Femur (tissue), 1 donor: ENCODE measurements at regions not wholly inside any gene's neighbourhood (a gene's known extent, or its start where the extent isn't known, plus 50 kb on each side); places are given as distances from the start of the nearest gene placed in this dataset.
"Not testable (repeated sequence)": the region's sequence is repeated elsewhere in the genome, so short reads cannot be mapped to it uniquely, and the experiment has no call there.

Source experiments
- DNase-seq: peaks from one replicate; pipeline ENCODE4 v3.0.0-alpha.2; 2017

DNA sequence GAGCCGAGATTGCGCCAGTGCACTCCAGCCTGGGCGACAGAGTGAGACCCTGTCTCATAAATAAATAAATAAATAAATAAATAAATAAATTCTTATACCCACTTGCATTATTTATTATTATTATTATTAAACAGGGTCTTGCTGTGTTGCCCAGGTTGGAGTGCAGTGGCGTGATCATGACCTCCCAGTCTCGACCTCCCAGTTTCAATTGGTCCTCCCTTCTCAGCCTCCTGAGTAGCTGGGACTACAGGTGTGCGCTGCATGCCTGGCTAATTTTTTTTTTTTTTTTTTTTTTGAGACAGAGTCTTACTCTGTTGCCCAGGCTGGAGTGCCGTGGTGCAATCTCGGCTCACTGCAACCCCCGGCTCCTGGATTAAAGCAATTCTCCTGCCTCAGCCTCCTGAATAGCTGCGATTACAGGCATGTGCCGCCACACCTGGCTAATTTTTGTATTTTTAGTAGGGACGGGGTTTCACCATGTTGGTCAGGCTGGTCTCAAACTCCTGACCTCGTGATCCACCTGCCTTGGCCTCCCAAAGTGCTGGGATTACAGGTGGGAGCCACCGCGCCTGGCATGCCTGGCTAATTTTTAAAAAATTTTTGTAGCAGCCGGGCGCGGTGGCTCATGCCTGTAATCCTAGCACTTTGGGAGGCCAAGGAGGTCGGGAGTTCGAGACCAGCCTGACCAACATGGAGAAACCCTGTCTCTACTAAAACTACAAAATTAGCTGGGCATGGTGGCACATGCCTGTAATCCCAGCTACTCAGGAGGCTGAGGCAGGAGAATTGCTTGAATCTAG, 150.2 kb downstream of the SEC14L1 start:
- not testable (repeated sequence) for DNase-seq

DNA sequence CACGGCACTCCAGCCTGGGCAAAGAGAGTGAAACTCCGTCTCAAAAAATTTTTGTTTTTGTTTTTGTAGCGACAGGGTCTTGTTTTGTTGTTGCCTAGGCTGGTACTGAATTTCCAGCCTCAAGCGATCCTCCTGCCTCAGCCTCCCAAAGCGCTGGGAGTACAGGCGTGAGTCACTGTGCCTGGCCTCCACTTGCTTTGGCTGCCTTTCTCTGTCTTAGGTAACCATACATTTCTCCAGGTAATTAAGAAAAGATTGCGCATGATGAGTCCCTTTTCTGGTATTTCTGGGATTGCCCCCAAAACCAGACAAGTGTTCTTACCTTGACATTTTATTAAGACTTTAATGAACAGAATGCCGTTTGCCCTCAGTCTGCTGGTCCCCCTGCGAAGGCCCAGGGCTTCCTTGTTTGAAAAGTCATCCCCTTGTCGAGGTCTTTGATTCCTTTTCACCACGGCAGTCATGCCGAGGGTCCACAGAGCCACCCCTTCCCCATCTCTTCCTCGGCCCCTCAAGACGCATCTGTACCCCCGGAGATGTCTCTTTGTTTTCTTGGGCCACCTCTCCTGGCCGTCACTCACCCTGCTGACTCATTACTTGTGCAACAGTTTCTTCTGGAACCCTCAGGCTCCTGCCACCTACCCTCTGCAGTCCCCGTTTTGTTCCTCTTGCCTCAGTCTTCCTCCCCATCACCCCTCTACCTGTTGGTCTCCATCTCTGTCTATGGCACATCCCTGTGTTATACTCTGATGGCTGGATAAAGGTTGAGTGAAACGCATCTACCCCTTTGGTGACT, 151.0 kb downstream of the SEC14L1 start:
- no peak for DNase-seq

DNA sequence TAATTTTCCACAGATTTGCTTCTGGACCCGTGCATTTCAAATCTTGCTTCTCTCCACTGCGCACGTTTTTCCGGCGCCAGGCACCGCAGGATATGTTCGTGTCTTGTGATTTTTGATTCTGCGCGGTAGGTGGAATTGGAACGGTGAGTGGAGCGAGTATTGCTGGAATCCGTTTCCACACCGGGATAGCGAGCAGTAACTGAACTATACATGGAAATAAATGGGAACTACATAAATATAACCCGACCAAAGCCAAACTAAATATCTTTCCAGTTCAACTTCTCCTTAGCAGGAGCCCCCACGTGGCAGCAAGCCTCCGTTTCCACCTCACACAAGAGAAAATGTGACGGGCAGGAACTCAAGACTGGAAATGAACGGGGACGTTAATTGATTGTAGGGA, 154.0 kb downstream of the SEC14L1 start:
- DNase-seq: peak; percentile 77

DNA sequence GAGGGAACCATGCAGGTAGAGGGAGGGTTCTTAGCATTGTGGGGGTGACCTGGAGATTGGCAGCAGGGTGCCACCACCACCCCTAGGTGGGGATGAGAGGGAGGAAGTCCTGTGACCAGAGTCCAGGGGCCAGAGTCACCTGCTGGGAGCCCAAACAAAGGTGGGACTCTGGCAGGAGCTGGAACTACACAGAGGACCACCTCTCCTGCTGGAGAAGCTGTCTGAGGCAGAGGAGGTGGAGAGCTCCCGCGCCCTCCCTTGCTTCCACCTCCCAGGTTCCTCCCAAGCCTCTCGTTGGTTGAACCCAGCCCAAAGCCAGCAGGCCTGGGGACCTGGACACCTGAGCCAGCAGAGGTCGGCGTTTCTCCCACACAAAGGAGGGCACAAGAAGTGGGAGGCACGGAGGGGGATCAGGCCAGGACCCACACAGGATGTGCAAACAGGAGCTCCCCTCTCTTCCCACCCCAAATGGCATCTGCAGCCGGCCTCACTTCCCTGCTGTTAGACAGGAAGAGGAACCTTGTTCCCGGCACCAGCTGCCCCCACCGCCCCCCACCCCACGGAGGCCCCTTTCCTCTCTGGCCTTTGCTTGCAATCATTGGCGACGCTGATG, 154.6 kb downstream of the SEC14L1 start:
- no peak for DNase-seq

DNA sequence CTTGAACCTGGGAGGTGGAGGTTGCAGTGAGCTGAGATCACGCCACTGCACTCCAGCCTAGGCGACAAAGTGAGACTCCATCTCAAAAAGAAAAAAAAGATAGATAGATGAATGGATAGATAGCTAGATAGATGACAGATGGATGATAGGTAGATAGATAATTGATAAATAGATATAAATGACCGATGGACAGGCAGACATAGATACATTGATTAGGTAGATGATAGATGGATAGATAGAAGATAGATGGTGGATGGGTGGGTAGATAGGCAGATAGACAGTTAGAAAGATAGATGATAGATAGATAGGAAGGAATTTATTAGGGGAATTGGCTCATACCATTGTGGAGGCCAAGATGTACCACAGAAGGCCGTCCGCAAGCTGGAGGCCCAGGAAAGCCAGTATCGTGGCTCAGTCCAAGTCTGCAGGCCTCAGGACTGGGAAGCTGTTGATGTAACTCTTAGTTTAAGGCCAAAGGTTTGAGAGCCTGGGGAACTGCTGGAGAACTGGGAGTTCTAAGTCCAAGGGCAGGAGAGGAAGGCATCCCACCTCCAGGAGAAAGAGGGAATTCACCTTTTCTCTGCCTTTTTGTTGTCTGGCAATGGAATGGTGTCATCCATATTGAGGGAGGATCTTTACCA, 156.1 kb downstream of the SEC14L1 start:
- DNase-seq: no peak

DNA sequence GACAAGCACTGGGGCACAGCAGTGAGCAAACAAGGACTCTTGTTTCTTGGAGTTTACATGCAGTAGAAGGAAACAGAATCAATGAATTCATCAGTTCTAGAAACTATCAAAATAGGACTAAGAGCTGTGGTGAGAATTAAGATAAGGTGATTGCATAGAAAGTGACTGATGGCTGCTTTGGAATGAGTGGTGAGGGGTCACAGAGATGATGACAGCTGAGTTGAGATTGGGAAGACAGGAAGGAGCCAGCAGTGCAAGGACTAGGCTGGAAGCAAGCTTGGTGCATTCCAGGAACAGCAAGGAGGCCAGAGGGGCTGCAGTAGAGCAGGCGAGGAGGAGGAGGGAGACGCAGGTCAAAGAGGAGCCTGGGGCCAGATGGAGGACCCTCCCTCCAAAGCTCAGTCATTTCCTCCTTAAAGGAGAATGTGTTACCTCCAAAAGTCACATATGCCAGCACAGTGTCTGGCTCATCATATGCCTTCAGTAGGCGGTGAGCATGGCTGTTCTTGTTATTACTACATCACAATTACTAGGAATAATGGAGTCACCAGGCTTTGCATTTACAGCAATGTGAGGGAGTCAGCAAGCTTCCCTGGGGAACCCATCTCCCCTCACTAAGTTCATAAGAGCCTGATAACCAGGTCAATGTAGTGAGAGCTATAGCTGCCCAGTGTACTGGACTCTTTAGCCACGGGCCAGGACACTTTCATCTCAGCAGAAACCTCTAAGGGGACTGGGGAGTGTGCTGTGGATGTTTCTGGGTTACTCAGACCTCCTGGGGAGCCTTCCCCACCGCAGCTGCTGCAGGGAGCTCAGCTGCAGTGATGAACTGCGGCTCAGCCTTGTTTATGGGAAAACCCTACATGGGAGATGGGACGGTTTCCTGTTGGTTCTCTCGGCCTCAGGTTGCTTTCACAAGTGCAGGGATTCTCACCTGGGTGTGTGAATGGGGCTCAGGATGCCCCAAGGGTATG, 157.2 kb downstream of the SEC14L1 start:
- no peak for DNase-seq

DNA sequence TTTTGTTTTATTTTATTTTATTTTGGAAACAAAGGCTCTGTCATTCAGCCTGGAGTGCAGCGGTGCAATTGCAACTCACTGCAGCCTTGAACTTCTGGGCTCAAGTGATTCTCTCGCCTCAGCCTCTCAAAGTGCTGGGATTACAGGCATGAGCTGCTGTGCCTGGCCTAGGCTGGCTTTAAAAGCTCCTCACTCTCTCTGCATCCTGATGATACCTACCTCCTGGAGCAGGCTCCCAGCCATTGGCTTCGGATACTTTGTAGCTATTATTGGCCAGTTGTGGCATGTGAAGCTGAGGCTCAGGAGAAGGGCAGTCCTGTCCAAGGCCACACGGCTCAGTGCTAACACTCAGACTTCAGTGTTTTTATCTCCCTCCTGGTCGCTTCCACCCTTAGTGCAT, 158.0 kb downstream of the SEC14L1 start:
- DNase-seq: no peak

DNA sequence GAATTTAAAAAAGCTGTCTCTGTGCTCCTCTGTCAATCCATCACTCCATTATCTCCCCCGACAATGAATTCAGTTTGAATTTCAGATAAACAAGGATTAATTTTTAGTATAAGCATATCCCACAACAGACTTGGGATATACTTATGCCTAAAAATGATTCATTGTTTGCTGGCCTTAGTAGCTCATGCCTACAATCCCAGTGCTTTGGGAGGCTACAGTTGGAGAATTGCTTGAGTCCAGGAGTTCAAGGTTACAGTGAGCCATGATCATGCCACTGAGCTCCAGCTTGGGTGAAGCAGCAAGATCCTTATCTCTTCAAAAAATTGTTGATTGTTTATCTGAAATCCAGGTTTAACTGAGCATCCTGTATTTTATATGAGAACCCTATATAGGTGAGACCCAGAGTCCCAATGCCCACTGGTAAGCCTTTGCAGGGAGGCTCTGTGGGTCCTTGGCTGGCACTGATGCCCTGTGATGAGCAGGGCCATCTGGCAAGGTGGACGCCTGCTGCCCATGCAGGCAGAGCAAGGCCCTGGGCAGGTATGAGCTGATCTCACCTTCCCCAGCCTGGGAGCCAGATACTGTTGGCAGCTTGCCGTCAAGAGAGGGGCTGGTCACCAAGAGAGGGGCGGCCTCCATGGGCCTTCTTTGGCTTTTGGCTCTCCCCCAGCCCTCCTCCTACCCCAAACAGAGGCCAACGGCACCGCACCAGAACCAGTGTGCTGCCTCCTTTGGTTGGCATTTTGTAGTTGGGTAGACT, 158.7 kb downstream of the SEC14L1 start:
- no peak for DNase-seq

DNA sequence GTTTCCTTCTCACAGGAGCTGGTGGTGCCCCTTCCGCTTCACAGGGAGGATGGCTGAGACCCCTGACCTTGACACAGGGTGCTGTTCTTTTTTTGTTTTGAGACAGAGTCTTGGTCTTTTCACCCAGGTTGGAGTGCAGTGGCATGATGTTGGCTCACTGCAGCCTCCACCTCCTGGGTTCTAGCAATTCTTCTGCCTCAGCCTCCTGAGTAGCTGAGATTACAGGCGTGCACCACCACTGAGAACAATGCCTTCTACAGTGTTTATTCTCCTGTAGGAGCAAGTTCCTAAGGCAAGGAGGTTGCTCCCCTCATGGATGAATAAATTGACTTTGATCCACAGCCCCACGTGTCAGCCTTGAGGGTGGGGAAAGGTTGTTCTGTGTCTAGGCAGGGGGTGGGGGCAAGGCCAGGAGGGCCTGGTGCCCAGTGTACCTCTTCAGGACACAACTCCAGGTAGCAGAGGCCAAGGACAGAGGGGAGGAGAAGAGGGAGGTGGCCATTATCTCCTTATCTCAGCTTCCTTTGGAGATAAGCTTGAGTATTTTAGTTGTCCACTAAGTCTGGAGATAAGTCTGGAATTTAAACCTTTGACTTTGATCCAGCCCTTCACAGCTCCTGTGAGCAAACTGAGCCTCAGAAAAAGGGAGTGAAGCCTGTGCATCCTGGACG, 159.4 kb downstream of the SEC14L1 start:
- no peak for DNase-seq

DNA sequence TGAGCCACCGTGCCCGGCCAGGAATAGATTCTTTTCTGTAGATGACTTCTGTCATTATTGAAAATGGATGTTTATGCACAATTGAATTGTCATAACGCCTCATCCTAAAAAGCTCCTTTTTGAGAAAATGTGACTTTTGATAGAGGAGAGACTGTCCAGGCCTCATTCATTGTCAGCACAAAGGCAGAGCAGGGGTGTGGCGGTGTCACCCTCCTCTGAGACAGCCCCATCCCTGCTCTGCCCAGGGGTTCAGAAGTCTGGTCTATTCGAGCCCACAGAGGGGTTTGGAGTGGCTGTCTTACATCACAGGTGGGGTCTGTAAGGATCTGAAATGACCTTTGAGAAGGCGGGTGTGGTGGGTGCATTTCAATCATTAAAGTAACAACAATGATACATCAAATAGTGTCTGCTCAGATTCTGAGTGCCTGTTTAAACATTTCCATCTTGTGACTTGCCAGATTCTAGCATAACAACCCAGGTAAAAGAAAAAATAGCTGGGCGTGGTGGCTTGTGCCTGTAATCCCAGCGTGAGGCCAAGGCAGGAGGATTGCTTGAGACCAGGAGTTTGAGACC, 161.0 kb downstream of the SEC14L1 start:
- no peak for DNase-seq

DNA sequence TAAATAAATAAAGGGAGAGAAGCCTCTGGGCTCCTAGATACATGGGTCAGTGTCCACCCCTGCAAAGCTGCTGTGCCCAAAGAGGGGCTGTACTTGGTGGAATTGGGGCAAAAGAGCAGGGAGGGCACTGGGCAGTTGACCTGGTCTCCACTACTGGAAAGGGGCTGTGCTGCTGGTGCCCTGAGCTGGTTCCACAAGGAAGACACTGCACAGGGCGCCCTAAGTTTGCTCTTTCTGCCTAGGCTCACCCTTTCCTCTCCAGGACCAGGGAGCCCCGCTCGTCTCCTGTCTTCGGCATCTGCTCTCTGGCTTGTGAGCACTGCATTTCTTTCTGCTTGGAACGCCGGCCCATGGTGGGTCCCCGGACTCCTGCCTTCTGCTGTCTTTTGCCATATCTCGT, 161.9 kb downstream of the SEC14L1 start:
- no peak for DNase-seq

DNA sequence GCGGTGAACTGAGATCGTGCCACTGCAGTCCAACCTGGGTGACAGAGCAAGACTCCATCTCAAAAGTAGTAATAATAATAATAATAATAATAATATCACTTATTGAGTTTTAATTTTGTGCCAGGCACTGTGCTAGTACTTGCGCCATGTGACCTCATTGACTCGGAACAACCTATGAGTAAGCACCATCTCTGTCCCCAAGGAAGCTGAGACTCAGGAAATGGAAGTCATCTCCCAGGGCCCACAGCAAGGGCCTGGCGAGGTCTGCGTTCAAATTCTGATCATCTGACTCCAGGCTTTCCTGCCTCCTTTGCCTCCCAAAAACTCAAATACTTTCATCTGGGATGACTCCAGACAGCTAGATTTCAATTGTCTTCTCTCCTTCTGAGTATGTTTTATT, 162.9 kb downstream of the SEC14L1 start:
- DNase-seq: no peak

DNA sequence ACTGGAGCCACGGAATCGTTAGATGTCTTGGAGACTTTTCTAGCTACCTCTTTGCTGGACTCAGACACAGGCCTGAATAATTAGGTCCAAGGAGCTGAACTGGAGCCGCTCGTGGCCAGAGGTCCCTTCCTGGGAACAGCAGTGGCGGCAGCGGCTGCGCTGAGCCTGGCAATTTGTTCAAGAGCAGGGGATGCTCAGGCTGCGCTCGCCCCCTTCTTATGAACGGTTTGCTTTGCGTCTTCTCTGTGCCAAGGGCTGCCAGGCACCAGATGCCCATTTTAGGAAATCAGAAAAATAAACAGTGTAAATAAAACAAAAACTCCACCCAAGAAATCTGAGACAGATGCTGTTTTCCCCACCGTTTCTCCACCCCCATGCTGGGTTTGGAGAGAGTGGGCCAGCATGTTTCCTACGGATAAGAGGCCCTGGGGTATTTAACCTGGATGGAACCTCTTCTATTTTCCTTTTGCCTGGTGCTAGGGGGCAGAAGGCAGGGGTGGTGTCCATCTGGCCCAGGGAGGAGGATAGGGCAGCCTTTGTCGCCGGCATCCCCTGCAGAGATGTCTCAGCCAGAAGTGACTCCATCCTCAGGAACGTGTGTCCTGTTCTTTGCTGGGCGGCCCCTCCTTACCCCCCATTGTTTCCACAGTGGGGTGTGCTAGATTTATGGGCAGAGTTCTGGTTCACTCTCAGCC, 163.4 kb downstream of the SEC14L1 start:
- no peak for DNase-seq

DNA sequence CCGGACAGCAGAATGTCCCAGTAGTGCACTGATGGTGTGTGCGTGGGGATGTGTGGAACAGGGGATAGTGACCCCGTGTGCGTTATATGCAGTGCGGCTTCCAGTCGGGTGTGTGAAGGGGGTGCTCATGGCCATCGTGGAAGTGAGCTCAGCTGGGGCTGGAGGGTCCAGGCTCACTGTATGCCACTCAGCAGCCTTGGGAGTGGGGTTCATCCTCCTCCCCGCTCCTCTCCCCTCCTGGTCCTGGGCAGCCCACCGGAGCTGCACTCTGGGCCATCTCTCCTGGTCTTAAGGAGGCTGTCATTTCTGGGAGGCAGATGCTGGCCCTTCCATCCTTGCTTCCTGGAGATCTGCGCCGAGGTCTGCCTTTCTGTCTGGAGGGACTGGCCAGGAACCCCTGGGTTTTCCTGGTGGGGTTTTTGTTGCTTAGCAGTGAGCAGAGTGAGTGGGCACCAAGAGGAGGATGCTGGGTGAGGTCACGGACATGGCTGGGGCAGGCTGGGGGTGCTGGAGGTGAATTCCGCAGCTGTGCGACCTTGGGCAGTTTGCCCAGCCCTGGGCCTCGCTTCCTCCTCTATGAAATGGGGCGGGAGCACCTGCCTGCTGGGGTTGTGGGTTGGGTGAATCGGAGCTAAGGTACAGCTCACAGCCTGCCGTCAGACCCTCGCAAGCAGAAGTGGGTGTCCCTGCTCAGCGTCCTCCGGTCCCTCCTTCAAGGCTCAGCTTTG, 164.1 kb downstream of the SEC14L1 start:
- no peak for DNase-seq

DNA sequence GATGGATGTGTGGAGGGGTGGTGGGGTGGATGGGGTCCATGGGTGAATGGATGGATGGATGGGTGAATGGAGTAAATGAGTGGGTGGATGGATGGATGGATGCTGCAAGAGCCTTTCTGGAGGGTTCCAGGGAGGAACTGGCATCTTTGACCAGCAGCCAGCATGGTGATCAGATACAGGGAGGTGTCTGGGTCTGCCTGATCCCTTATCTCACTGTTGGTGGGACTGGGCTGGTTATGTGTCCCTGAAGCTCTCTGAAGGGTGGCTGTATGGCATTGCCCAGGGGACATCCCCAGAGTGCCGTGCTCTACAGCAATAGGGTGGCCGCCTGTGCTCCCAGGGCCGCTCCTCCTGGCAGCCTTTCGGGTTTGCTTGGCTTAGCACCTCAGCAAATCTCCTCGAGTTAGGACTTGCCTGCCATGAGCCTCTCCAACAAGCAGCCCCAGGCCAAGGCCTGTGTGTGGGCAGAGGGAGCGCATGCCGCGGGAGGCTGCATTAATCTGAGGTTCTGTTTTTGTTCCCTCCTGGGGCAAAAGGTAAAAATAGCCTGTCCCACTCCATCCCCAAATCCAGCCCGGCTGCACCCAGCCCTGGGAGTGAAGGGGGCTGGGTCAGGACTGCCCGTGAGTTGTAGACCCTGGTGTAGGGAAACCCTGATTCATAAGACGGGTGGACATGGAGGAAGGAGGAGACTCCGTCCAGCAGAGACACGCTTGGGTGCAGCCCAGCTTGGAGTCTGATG, 165.4 kb downstream of the SEC14L1 start:
- DNase-seq: no peak

DNA sequence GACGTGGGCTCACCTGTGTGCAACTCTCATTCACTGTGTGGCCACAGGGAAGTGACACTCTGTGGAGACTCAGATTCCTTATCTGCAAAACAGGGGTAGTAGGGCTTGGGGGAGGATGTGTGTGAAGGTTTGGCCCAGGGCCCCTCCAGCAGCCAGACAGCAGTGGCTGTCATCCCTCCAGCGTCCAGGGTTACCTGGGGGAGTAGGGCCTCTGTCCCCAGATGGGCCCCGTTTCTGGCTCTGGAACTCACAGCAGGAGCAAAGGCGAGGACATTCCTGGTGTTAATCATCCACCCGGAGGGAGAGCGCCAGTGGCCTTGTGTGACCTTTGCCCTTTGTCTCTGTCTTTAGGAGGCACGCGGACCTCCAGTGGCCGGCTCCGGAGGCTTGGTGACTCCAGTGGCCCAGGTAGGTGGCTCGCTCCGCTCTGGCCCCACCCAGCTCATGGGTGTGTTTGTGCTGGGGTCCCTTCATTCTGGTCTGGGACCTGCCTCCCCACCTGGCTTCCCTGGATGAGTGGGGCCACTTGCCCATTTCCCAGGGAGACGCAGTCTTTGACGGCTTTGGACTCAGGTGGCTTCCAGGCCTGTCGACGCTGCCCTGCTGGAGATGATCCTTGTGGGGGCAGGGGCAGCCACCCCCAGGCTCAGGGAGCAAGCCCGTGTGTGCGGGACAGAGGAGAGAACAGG, 166.2 kb downstream of the SEC14L1 start:
- no peak for DNase-seq

DNA sequence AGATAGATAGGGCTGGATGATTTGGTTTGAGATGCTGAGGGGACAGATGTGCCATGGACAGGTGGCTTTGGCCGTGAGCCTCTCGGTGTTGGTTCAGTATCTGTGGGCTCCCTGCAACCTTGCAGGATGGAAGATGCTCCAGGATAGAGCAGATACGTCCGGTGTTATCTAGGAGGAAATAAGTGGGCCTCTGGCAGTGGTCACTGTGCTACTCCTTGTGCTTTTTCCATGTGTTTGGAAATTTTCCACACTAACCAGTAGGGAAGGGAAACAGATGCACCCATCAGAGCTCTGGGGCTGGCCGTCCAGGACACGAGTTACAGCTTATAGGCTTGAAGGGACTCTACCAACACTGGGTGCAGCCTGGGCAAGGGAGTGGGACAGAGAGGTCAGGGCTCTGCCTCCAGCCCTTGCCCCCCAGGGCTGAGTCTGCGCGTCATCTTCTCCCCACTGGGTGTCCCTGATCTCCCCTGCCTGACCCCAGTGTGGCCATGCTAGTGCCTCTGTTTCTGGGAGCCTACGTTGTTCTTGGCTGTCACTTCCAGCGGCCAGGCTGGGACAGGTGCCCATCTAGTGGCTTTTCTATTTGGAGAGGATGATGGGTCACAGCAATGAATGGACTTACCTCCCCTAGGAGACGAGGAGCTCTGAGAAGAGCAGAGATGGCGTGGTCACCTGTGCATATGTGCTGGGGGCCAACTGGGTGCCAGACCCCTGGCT, 166.9 kb downstream of the SEC14L1 start:
- DNase-seq: no peak
